H1 (cell line): ENCODE measurements at regions not wholly inside any gene's neighbourhood (a gene's known extent, or its start where the extent isn't known, plus 50 kb on each side); places are given as distances from the start of the nearest gene placed in this dataset.

Experiments
- CTCF ChIA-PET: fragments of 300-600 bp; sonication (Branson Sonifier 250); formaldehyde crosslinking; loops from one replicate; lab custom pipeline; 2021; ENCODE audit not compliant: partially characterized antibody; lab: Charles Lee
- POLR2A ChIA-PET: fragments of 300-600 bp; sonication (Branson Sonifier 250); formaldehyde crosslinking; loops from one replicate; lab custom pipeline; 2021; ENCODE audit warnings: inconsistent platforms; ENCODE audit not compliant: partially characterized antibody; lab: Charles Lee
- DNase-seq, 2 experiments: peaks; one replicate each; pipeline versions ENCODE4 v3.0.0 to v3.0.0-alpha.2; 2010 to 2022; ENCODE audit warnings: low spot score in 2 of 2, low read depth in 1 of 2, mixed read lengths in 1 of 2
- FAIRE-seq: peaks from 2 replicates; lab custom pipeline; 2011; peaks lifted over from hg19 to GRCh38; lab: Jason Lieb, UNC
- H2AFZ ChIP-seq: 2 replicates; pipeline ENCODE4 v1.8.1; 2012; ENCODE audit warnings: low read length, inconsistent platforms
- H2AK5ac ChIP-seq: 2 replicates; pipeline ENCODE4 v1.6.1; 2013; ENCODE audit warnings: low read depth, low read length
- H2BK120ac ChIP-seq: replicated peaks from 2 replicates; pipeline ENCODE3; 2013; ENCODE audit warnings: low read depth, low read length, inconsistent platforms
- H2BK12ac ChIP-seq: 2 replicates; pipeline ENCODE4 v1.6.1; 2013; ENCODE audit warnings: low read depth, low read length
- H2BK15ac ChIP-seq: 2 replicates; pipeline ENCODE4 v1.6.1; 2013; ENCODE audit warnings: low read length
- H2BK20ac ChIP-seq: 2 replicates; pipeline ENCODE4 v1.6.1; 2013; ENCODE audit warnings: low read length
- H2BK5ac ChIP-seq: 2 replicates; pipeline ENCODE4 v1.6.1; 2013; ENCODE audit warnings: low read depth, low read length
- H3K14ac ChIP-seq: 2 replicates; pipeline ENCODE4 v1.6.1; 2013; ENCODE audit warnings: inconsistent platforms; ENCODE audit not compliant: insufficient read length
- H3K18ac ChIP-seq: 2 replicates; pipeline ENCODE4 v1.6.1; 2013; ENCODE audit warnings: low read length; ENCODE audit errors: extremely low read depth
- H3K23ac ChIP-seq: 2 replicates; pipeline ENCODE4 v1.6.1; 2013; ENCODE audit warnings: inconsistent platforms; ENCODE audit not compliant: insufficient read length
- H3K23me2 ChIP-seq: 2 replicates; pipeline ENCODE4 v1.6.1; 2013; ENCODE audit warnings: low read depth, low read length
- H3K27ac ChIP-seq: 2 replicates; pipeline ENCODE4 v1.6.1; 2011; ENCODE audit warnings: low read depth, low read length, inconsistent platforms
- H3K27me3 ChIP-seq, 4 experiments: replicated peaks in 1 of 4; 1 replicate in 1 of 4; 2 replicates in 3 of 4; pipeline versions ENCODE4 v1.6.1 to v1.8.1; 2011 to 2013; ENCODE audit warnings: low read length in 3 of 4, mild to moderate bottlenecking in 3 of 4, inconsistent platforms in 2 of 4, mixed read lengths in 2 of 4, moderate library complexity in 1 of 4; ENCODE audit not compliant: control insufficient read depth in 3 of 4, insufficient read depth in 3 of 4; ENCODE audit errors: extremely low read depth in 1 of 4
- H3K36me3 ChIP-seq, 4 experiments: 2 replicates each; pipeline versions ENCODE4 v1.6.1 to v1.8.1; 2011 to 2013; ENCODE audit warnings: mild to moderate bottlenecking in 4 of 4, low read length in 3 of 4, moderate library complexity in 2 of 4, control low read depth in 1 of 4, inconsistent platforms in 1 of 4; ENCODE audit not compliant: insufficient read depth in 4 of 4, control insufficient read depth in 2 of 4
- H3K4ac ChIP-seq: replicated peaks from 2 replicates; pipeline ENCODE3; 2013; ENCODE audit warnings: low read length, low read depth, mixed read lengths, inconsistent platforms; ENCODE audit not compliant: insufficient read length
- H3K4me1 ChIP-seq, 4 experiments: replicated peaks in 1 of 4; 1 replicate in 1 of 4; 2 replicates in 3 of 4; pipeline versions ENCODE4 v1.6.1 to v1.8.1; 2011 to 2013; ENCODE audit warnings: low read length in 3 of 4, inconsistent platforms in 2 of 4, mixed read lengths in 1 of 4; ENCODE audit not compliant: insufficient read depth in 4 of 4, control insufficient read depth in 3 of 4
- H3K4me2 ChIP-seq, 2 experiments: 2 replicates each; pipeline versions ENCODE4 v1.6.1 to v1.8.1; 2011 to 2013; ENCODE audit warnings: low read depth in 2 of 2, low read length in 2 of 2, control low read depth in 1 of 2, inconsistent platforms in 1 of 2, mild to moderate bottlenecking in 1 of 2; ENCODE audit not compliant: insufficient read depth in 1 of 2
- H3K4me3 ChIP-seq, 4 experiments: fragments of 200-600, 300-600 bp in 1 of 4; sonication (generic), shearing (Covaris generic), sonication (Bioruptor Twin) in 1 of 4; 2 replicates each; pipeline versions ENCODE4 v1.5.1 to v1.8.1; 2011 to 2016; ENCODE audit warnings: low read length in 4 of 4, low read depth in 3 of 4, control low read depth in 2 of 4, inconsistent platforms in 2 of 4, mild to moderate bottlenecking in 2 of 4, mixed read lengths in 1 of 4, moderate library complexity in 1 of 4; ENCODE audit not compliant: insufficient read depth in 2 of 4; ENCODE audit errors: extremely low read depth in 1 of 4
- H3K56ac ChIP-seq: replicated peaks from 2 replicates; pipeline ENCODE3; 2013; ENCODE audit warnings: low read depth, mild to moderate bottlenecking, mixed read lengths, low read length, inconsistent platforms; ENCODE audit not compliant: insufficient read length
- H3K79me1 ChIP-seq: 2 replicates; pipeline ENCODE4 v1.6.1; 2013; ENCODE audit warnings: low read depth, low read length, control low read depth
- H3K79me2 ChIP-seq, 2 experiments: 2 replicates each; pipeline versions ENCODE4 v1.6.1 to v1.8.1; 2012 to 2013; ENCODE audit warnings: low read length in 2 of 2, mild to moderate bottlenecking in 2 of 2, inconsistent platforms in 1 of 2; ENCODE audit not compliant: insufficient read depth in 2 of 2, control insufficient read depth in 1 of 2
- H3K9ac ChIP-seq, 4 experiments: replicated peaks in 1 of 4; 1 replicate in 1 of 4; 2 replicates in 3 of 4; pipeline versions ENCODE4 v1.6.1 to v1.8.1; 2011 to 2013; ENCODE audit warnings: low read depth in 3 of 4, low read length in 3 of 4, control low read depth in 2 of 4, mild to moderate bottlenecking in 2 of 4, moderate library complexity in 2 of 4, inconsistent platforms in 1 of 4; ENCODE audit errors: extremely low read depth in 1 of 4
- H3K9me3 ChIP-seq, 2 experiments: 2 replicates each; pipeline versions ENCODE4 v1.6.1 to v1.8.1; 2012 to 2013; ENCODE audit warnings: mild to moderate bottlenecking in 2 of 2, moderate library complexity in 2 of 2, control low read depth in 1 of 2, inconsistent platforms in 1 of 2, low read depth in 1 of 2, low read length in 1 of 2, mixed read lengths in 1 of 2; ENCODE audit not compliant: insufficient read depth in 2 of 2
- H4K20me1 ChIP-seq, 2 experiments: replicated peaks in 1 of 2; 2 replicates each; pipeline versions ENCODE3 to v1.8.1; 2011 to 2013; ENCODE audit warnings: inconsistent platforms in 2 of 2, low read length in 2 of 2, mild to moderate bottlenecking in 1 of 2; ENCODE audit not compliant: insufficient read depth in 2 of 2, control insufficient read depth in 1 of 2
- H4K5ac ChIP-seq: 2 replicates; pipeline ENCODE4 v1.6.1; 2013; ENCODE audit warnings: low read length, low read depth, mixed read lengths, inconsistent platforms; ENCODE audit not compliant: insufficient read length
- H4K8ac ChIP-seq: 2 replicates; pipeline ENCODE4 v1.8.0; 2013; ENCODE audit warnings: mild to moderate bottlenecking, moderate library complexity, low read length, inconsistent platforms; ENCODE audit not compliant: insufficient read depth; ENCODE audit errors: extremely low read depth
- H4K91ac ChIP-seq: replicated peaks from 2 replicates; pipeline ENCODE3; 2013; ENCODE audit warnings: low read length, mixed read lengths, inconsistent platforms; ENCODE audit not compliant: insufficient read length
- CBX5 ChIP-seq: fragments of 300-800, 300-1000 bp; sonication (generic); IDR thresholded peaks from 2 replicates; pipeline ENCODE4 v1.7.1; 2016; ENCODE audit warnings: antibody characterized with exemption, low read length, low read depth
- WGBS, 2 experiments: shearing (Covaris generic) in 1 of 2; methylation state at CpG; one replicate each; pipeline versions ENCODE4 v1.1.6 to v1.1.7; 2013 to 2015; ENCODE audit warnings: low lambda C conversion rate in 2 of 2, mixed read lengths in 2 of 2, inconsistent platforms in 1 of 2, low coverage in 1 of 2, missing lambda C conversion rate in 1 of 2; ENCODE audit not compliant: insufficient replicate concordance in 2 of 2, insufficient coverage in 1 of 2, insufficient read length in 1 of 2; ENCODE audit errors: extremely low coverage in 1 of 2, missing lambda C conversion rate in 1 of 2; 5-methylcytosine and 5-hydroxymethylcytosine counted together

DNA sequence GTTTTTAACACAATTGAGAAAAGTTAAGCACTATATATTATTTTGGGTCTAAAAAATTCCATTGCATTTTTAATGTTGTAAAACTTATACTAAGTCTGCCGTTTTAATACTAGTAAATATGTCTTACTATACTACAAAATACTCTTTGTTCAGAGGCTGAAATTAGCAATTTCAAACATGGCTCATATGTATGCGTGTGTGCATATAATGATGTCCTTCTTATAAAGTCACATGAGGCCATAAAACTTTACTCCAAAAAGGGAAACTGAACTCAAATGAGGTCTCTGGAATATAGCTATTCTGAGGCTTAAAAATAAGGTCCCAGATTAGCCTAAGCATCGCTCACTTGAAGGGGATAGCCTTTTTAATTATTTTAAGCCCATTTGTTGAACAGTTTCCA, 224.0 kb downstream of the MYLK4 start:
- Histone ChIP-seq H3K14ac (no peak overlapping the region), H4K20me1 (no peaks in the 10 kb centered on the region), H2BK15ac (no peak overlapping the region), H4K8ac (no peak overlapping the region), H3K4me3 (no peak overlapping the region), H3K27ac (no peak overlapping the region), H3K79me2 (no peaks in the 10 kb centered on the region), H2BK20ac (no peak overlapping the region), H4K5ac (no peak overlapping the region), H3K4ac (no peak overlapping the region), H3K27me3 (no peaks in the 10 kb centered on the region), H3K79me1 (no peaks in the 10 kb centered on the region), H3K4me2 (no peak overlapping the region), H3K4me1 (no peaks in the 10 kb centered on the region), H3K9ac (no peak overlapping the region), H2AFZ (no peak overlapping the region), H2BK5ac (no peak overlapping the region), H3K18ac (no peak overlapping the region), H3K36me3 (no peaks in the 10 kb centered on the region), H4K91ac (no peak overlapping the region), H3K9me3 (peaks cover 8 to 11% of the 10 kb centered on the region in 2 experiments; a peak in 3 of 4 replicates), H3K56ac (no peak overlapping the region), H3K23ac (no peak overlapping the region), H2BK12ac (no peak overlapping the region), H2BK120ac (no peak overlapping the region), H3K23me2 (no peaks in the 10 kb centered on the region), H2AK5ac (no peak overlapping the region)
- no peak for TF ChIP-seq CBX5
- CTCF ChIA-PET: interaction anchor here (1.1 kb wide), 1 partner anchor 20 kb away, joined by 3 read pairs; no protein-coding TSS in a partner anchor
- POLR2A ChIA-PET: no interaction called here
- WGBS, 2 experiments: 90% methylated on average over 3 of the region's 3 CpGs; no CpG with 5 or more reads in 1 of the 2 experiments
- FAIRE-seq: no peak
- DNase-seq: no peak
